ENCODE measurements at regions not wholly inside any gene's neighbourhood (a gene's known extent, or its start where the extent isn't known, plus 50 kb on each side); places are given as distances from the start of the nearest gene placed in this dataset.
"Not testable (repeated sequence)": the region's sequence is repeated elsewhere in the genome, so short reads cannot be mapped to it uniquely, and the experiment has no call there.

- no peak for DNase-seq (ENCODE audit: low read depth)
Observed at GRCh38 chr5:125865166-125865815, 557.9 kb upstream of the GRAMD2B start.

GRCh38 chr5:125868036-125868435 lies 555.2 kb upstream of the GRAMD2B start:
- no peak for DNase-seq (ENCODE audit: low read depth)

- DNase-seq (ENCODE audit: low read depth), result peak; percentile 17
Observed at GRCh38 chr5:125870256-125870655, 553.0 kb upstream of the GRAMD2B start.

GRCh38 chr5:125874057-125874456 lies 549.2 kb upstream of the GRAMD2B start:
- DNase-seq (ENCODE audit: low read depth), result no peak

GRCh38 chr5:125874717-125875116 lies 548.5 kb upstream of the GRAMD2B start:
- DNase-seq (ENCODE audit: low read depth), result no peak

GRCh38 chr5:125877248-125877647 lies 546.0 kb upstream of the GRAMD2B start:
- DNase-seq (ENCODE audit: low read depth), result no peak

- no peak for DNase-seq (ENCODE audit: low read depth)
Observed at GRCh38 chr5:125882061-125882460, 541.1 kb upstream of the GRAMD2B start.

- DNase-seq (ENCODE audit: low read depth), result no peak
Observed at GRCh38 chr5:125883223-125883622, 540.0 kb upstream of the GRAMD2B start.

- no peak for DNase-seq (ENCODE audit: low read depth)
Observed at GRCh38 chr5:125888358-125888757, 534.9 kb upstream of the GRAMD2B start.

GRCh38 chr5:125890511-125890931 lies 532.7 kb upstream of the GRAMD2B start:
- DNase-seq (ENCODE audit: low read depth), result no peak

GRCh38 chr5:125891061-125891725 lies 532.0 kb upstream of the GRAMD2B start:
- DNase-seq (ENCODE audit: low read depth), result no peak

GRCh38 chr5:125894383-125894782 lies 528.8 kb upstream of the GRAMD2B start:
- no peak for DNase-seq (ENCODE audit: low read depth)

- DNase-seq (ENCODE audit: low read depth), result no peak
Observed at GRCh38 chr5:125896368-125896767, 526.8 kb upstream of the GRAMD2B start.

- DNase-seq (ENCODE audit: low read depth), result no peak
Observed at GRCh38 chr5:125897089-125897488, 526.1 kb upstream of the GRAMD2B start.

- DNase-seq (ENCODE audit: low read depth), result no peak
Observed at GRCh38 chr5:125898851-125899405, 524.3 kb upstream of the GRAMD2B start.

- no peak for DNase-seq (ENCODE audit: low read depth)
Observed at GRCh38 chr5:125912028-125912427, 511.2 kb upstream of the GRAMD2B start.

- DNase-seq (ENCODE audit: low read depth), result no peak
Observed at GRCh38 chr5:125913200-125913599, 510.0 kb upstream of the GRAMD2B start.

- DNase-seq (ENCODE audit: low read depth), result no peak
Observed at GRCh38 chr5:125914471-125914870, 508.7 kb upstream of the GRAMD2B start.

- DNase-seq (ENCODE audit: low read depth), result not testable (repeated sequence)
Observed at GRCh38 chr5:125923958-125924357, 499.3 kb upstream of the GRAMD2B start.

- no peak for DNase-seq (ENCODE audit: low read depth)
Observed at GRCh38 chr5:125926172-125926571, 497.0 kb upstream of the GRAMD2B start.

GRCh38 chr5:125928663-125929062 lies 494.5 kb upstream of the GRAMD2B start:
- no peak for DNase-seq (ENCODE audit: low read depth)

GRCh38 chr5:125950012-125950615 lies 473.1 kb upstream of the GRAMD2B start:
- no peak for DNase-seq (ENCODE audit: low read depth)

GRCh38 chr5:125961150-125961549 lies 462.1 kb upstream of the GRAMD2B start:
- no peak for DNase-seq (ENCODE audit: low read depth)
